HG03354 (cell line): ENCODE measurements at regions not wholly inside any gene's neighbourhood (a gene's known extent, or its start where the extent isn't known, plus 50 kb on each side); places are given as distances from the start of the nearest gene placed in this dataset.

Source experiments
- ATAC-seq: cut with Tn5 transposase; IDR thresholded peaks from one replicate; pipeline ENCODE4 v1.9.1; 2021; ENCODE audit warnings: mild to moderate bottlenecking; ENCODE audit not compliant: unreplicated experiment, poor library complexity, severe bottlenecking

DNA sequence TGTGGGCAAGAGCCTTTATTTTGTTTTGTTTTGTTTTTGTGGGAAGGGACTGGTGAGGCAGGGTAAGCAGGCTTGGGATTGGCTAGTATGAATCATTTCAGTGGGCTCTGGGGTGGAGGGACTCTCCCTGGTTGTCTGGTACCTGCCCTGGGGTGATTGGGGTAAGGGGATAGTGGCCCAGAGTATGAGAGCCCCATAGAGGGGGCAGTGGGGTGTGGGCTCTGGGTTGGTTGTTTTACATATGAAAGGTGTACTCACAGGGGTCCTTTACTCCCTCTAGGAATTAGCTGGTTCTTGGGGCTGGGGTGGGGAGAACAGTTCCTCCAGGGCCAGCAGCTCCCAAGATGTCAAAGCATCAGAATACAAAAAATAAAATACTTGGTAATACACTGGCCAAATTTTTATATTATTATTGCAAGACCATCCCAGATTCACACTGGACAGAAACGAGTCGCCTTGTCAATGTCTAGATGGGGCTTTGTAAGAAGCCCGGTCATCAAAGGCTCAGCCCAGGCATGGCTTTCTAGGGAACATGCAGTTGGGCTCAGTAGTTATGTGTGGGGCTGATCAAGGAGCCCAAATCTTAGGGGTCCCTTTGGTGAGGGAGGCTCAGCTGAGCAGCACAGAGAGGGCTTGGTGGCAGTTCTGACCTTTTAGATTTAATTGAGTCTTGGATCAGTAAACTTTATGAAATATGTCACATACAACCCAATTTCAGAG lies 190.5 kb downstream of the NXNL2 start:
- ATAC-seq = no peak

DNA sequence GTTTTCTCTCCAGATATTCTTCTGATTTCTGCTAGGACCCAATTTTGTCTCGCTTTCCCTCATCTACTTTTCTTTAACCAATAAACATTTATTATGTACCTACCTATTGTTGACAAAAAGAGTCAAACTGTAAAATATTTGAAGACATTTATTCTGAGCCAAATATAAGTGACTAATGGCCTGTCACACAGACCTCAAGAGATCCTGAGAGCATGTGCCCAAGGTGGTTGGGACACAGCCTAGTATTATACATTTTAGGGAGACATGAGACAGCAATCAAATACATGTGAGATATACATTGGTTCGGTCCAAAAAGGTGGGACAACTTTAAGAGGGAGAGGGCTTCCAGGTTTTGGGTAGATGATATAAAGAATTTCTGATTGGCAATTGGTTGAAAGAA lies 191.8 kb downstream of the NXNL2 start:
- ATAC-seq = no peak

DNA sequence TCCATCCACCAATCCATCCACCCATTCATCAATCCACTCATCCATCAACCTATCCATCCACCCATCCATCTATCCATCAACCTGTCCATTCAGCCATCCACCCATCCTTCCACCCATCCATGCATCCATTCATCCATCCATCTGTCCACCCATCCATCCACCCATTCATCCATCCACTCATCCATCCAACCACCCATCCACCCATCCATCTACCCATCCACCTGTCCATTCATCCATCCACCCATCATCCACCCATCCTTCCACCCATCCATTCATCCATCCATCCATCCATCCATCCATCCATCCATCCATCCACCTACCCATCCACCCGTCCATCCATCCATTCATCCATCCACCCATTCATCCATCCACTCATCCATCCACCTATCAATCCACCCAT lies 195.8 kb downstream of the NXNL2 start:
- no peak for ATAC-seq

DNA sequence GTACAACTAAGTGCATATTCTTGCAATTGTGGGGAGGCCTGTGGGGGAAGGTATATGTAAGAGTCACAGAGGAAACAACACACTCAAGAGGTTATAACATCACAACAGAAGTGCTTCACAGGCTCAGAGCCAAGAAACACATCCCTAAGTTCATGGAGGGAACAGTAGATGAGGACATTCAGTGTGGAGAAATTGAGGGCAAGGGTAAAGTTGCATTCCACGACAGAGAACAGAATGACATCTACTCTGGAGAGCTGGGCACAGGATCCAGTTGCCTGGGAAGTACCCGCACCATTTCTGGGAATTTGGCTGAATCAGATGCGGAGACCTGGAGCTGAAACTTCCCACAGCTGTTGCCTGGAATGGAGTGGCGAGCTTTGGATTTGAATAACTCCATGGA lies 197.2 kb downstream of the NXNL2 start:
- no peak for ATAC-seq

DNA sequence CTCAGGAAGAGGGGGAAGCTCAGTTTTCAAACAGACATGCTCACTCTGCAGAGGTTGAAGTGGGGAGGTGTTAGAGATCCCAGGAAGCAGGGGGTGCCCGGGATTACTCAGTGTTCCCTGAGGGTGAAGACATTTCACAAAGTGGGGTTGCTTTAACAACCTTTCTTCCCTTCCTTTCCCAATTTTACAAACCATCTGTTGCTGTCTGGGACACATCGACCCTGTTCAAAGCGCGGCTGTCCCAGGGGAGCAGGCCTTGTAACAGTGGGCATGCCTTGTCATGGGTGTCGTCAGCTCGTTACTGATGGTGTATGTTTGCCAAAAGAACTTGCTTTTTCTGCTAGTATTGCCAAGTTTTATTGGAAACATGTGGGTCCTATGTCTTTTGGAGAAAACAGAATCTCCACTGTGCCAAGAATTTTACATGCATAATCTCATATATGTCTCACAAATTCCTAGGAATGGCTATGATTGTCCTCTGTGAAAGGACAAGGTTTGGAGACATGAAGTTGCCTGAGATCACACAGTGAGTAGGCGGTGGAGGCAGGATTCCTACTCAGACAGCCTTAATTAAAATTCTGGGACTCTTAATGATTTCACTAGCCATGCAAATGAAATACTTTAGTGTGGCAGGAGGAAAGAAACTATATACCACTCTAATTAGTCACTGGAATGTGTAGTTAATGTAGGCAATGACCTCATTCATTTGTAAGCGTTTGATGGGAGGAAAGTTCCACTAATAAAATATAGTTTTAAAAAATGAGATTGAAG lies 198.9 kb downstream of the NXNL2 start:
- no peak for ATAC-seq

DNA sequence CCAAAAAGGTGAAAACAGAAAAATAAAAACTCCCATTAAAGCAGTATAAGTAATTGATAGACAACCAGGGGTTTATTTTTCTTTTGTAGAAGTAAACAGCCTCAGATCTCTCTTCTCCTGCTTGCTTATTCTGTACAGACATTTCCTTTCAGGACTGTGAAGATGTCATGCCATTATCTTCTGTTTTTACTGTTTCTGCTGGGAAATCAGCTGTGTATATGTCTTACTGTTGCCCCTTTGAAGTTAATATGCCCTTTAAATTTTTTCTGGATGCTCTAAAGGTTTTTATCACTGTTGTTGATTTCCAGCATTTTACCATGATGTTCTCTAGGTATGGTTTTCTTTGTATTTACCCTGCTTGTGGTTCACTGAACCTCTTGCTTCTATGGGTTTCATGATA lies 199.5 kb downstream of the NXNL2 start:
- no peak for ATAC-seq

DNA sequence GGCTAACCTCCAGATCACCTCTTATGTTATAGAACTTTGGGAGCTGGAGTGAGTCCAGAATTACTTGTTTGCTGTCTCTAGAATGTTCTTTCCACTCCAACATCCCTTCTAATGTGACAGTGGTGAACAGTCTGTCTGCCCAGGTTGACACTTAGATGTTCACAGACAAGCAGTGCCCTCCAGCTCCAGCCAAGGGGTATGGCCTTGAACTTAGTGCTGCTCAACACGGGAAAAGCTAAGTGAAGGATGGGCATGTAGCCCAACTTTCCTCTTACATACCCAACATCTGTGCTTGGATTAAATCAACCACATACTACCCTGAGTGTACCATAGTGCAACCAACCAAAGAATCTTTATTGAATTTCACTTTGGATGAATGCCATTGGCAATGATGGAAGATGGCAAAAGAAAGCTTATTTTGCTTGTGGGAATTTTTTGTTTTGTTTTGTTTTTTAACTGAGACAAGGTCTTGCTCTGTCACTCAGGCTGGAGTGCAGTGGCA lies 201.2 kb downstream of the NXNL2 start:
- no peak for ATAC-seq

DNA sequence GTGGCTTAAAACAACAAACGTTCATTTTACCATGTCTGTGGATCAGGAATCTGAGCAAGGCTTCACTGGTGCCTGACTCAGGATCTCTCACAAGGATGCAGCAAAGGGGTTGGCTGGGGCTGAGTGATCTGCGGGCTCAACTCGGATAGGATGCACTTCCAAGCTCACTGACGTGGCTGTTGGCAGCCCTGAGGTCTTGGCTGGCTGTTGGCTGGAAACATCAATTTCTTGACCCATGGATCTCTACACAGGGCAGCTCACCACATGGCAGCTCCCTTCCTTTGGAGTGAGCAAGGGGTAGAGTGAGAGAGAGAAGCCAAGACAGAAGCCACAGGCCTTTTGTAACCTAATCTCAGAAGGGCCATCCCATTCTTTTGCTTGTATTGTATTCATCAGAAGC lies 202.1 kb downstream of the NXNL2 start:
- ATAC-seq = no peak

DNA sequence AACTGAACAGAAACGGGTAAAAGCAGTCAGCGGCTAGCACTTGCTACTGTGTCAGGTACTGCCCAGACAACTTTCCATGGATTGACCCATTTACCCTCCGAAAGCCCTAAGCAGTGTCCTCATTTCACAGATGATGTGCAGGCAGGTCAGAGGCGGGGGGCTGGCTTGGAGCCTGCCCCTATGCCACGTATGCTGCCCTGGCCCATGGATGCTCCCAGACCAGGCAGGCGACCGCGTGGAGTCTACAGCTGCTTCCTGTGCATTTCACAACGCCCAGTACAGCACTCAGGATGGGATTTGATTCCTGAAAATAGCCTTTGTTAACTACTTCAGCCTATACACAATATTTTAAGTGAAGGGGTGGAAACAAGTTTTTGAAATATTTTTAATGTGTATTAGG lies 202.9 kb downstream of the NXNL2 start:
- no peak for ATAC-seq

DNA sequence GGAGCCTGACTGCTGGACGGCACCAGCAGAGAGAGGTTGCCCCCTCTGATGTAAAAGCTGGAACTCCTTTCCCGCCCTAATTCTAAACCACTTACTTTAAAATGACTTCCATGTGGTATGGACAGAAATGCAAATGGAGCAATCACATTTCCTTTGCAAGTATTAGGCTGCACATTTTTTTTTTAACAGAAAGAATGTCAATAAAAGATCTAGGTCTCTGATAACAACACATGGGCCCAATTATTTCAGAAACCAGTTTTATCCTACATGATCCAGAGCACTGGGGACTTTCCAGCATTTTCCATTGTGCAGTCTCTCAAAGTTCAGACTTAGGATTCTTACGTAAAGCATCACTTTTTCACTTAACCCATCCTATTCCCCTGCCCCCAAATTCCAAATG lies 203.7 kb downstream of the NXNL2 start:
- ATAC-seq = no peak

DNA sequence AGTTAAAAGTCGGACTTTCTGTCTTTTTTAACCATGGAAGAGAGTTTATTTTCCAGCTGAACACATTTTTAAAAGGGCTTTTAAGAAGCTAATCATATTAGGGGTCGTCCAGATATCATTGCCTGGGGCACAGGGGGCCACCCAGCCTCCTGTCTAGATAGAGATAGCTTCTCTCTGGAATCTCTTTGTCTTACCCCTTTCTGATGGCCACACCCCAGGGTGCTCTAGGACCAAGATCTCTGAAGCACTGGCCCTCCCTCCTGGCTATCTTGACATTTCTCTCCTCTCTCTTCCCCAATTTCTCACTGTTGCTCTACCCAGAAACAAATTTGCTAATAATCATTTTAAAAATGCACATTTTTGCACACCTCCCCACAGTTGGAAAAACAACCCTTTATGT lies 204.4 kb downstream of the NXNL2 start:
- ATAC-seq = no peak

DNA sequence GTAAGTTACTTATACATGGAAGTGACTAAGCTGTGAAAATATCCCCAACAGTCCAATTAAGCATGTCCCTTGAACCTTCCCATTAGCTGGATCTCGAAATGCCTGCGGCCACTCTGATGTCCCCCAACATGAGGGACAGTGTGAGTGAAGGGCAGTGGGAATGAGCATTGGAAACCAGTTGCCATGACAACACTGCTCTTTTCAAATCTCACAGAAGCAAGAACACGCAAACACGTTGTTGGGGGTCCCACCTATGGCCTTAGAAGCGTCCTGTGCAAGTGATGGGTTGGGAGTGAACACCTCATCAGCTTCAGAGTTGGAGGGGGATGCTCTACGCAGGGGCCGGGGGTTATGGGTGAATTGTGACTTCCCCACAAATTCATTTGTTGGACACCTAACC lies 205.9 kb downstream of the NXNL2 start:
- ATAC-seq = no peak

DNA sequence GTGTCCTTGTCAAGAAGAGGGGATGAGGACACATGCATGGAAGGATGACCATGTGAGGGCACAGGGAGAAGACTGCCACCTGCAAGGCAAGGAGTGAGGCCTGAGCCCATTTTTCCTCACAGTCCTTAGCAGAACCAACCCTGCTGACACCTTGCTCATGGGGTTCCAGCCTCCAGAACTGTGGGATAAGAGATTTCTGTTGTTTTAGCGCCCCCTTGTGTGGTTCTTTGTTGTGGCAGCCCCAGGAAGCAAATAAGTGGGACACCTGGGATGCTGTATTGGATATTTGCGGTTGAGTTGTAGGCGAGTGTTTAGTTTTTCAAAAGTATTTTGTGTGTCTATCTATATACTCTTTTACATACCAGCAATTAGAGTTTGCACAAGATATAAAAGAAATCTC lies 206.4 kb downstream of the NXNL2 start:
- no peak for ATAC-seq

DNA sequence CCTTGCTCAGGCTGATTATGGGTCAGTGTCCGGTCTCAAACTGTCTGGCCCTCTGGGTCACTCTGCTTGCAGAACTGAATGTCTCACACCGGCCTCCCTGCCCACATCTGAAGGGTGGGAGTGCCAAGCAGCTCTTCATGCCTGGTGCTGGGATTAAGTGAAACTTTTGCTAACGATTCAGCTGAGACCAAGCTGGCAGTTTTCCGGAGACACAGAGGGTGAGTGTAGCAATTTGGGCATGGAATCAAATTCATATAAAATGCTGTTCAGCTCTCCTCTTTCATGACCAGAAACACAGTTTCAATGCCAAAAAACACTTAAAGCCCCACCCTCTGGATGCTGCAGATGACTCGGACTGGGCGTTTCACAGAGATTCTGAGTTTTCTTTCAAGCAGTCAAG lies 207.5 kb downstream of the NXNL2 start:
- ATAC-seq = no peak

DNA sequence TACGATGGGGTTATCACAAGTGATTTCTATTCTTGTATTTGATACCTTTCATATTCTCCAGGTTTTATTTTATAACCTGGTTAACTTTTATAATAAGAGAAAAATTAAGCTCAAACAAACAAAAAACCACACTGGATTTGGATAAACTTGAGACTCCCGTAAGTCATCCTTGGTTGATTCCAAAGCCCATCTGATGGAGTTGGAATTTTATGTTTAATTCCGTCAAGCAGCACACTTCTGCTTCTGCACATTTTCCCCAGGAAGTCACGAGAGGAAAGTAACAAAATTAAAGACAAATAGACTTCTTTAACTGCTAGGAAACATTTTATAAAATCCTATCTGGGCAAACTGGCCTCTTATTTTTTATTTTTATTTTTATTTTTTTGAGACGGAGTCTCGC lies 207.9 kb downstream of the NXNL2 start:
- ATAC-seq = no peak

DNA sequence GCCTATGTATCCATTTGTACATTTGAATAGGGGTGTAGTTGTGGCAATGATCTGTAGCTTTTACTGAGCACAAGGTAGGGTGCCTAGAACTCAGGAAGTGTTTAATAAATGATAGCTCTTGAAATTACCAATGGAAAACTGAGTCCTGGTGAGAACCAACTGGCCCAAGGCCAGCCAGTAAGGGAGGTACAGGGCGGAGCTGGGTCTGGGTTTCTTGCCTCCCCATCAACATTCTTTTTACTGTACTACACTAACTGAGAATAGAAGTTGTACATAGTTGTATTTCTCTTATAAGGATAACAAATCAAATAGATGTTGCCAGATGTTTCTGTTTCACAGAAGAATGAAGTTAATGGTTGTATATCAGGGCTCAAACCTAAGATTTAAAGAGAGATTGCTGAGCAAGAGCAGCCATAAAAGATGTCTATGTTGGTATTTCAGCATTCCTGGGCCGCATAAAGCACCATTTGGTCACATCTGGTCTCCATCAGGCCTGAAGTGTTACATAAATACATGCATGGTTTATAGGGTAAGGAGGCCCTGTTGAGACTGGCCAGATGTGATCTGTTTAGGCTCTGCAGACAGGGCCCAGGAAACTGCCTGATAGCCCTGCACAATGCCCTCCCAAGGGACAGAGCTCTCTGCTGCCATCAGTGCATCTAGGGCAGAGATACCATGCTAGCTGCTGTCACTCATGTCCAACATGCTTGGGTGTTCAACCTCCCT lies 210.5 kb downstream of the NXNL2 start:
- no peak for ATAC-seq

DNA sequence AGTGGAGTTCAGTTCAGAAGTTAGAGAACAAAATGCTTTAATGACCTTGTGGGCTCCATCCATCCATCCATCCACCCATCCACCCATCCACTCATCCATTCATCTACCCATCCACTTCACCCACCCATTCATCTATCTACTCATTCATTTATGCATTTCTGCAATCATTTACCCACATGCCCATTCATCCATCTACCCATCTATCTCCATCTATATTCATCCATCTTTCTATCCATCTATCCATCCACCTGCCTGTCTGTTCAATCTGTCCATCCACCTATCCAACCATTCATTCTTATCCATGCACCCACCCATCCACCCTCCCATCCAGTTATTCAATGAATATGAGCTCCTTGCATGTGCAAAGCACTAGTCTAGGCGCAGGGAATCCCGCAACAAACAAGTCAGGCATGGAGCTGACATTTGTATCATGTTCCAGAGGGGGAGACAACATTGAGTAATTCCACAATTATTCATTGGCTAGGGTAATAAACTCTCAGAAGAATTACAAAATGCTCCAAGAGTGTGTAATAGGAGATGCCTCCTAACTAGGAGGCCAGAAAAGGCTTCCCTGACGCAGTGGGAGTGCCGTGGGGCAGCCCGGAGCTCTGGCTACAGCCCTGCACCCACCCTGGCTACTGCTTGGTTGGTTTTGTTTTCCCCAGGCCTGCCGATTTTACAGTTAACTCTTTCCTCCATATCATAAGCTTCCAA lies 211.2 kb downstream of the NXNL2 start:
- no peak for ATAC-seq

DNA sequence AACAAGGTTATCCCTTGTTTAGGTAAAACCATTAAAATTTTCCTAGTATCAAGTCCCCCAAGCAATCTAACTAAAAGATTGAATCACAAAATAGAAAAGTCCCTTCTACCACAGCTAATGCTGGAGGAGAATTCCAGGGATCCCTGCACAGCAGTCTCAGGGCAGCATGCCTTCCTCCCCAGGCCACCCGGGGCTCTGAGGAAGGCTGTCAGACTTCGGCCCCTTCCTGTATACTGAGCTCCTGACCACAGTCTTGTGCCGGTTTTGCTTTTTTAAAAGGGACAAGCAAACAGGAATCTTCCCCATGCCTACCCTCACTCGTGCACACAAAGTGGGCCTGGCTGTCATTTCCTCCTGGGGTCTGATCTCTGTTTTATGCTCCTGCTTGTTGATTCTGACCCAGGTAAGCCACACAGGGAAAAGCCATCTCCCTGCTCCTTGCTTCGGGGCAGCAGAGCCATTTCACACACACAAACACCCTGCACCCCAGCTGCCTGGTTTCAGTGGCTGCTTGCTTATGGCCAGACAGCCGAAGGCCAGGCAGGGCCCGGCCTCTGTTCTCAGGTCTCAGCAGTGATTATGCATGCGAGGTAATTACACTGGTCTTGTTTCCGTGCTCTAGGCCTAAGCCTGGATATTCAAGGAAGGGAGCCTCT lies 211.9 kb downstream of the NXNL2 start:
- no peak for ATAC-seq

DNA sequence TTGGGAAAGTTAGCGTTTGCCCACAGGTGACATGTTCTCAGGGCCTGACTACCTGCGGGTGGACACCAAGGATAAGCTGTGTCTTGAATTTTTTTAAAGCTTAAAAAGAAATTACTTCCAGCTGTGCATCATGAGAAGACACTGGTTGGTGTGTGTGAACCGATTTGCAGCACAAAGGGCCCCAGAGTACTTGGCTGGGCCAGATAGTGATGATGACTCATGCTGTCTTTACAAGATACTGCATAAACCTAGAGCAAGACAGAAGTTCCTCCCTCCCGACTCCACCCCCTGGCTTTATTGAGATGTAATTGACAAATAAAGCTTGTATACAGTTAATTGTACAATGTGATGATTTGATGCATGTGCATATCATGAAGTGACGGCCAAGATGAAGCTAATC lies 212.8 kb downstream of the NXNL2 start:
- no peak for ATAC-seq
